ENCODE measurements at regions not wholly inside any gene's neighbourhood (a gene's known extent, or its start where the extent isn't known, plus 50 kb on each side); places are given as distances from the start of the nearest gene placed in this dataset.

GRCh38 chr14:98227000-98227726 is 1044.8 kb downstream of the BCL11B start:
- DNase-seq, result no peak

GRCh38 chr14:98227727-98228111 is 1044.3 kb downstream of the BCL11B start:
- DNase-seq, result no peak

GRCh38 chr14:98229656-98230366 is 1042.2 kb downstream of the BCL11B start:
- DNase-seq, result no peak

- no peak for DNase-seq
Measured at GRCh38 chr14:98230411-98230810, 1041.6 kb downstream of the BCL11B start.

- DNase-seq, result no peak
Measured at GRCh38 chr14:98231210-98231609, 1040.8 kb downstream of the BCL11B start.

- no peak for DNase-seq
Measured at GRCh38 chr14:98233656-98234055, 1038.3 kb downstream of the BCL11B start.

- no peak for DNase-seq
Measured at GRCh38 chr14:98234208-98234607, 1037.8 kb downstream of the BCL11B start.

- DNase-seq, result no peak
Measured at GRCh38 chr14:98236314-98236713, 1035.7 kb downstream of the BCL11B start.

- no peak for DNase-seq
Measured at GRCh38 chr14:98237939-98238338, 1034.1 kb downstream of the BCL11B start.

GRCh38 chr14:98240376-98240775 is 1031.6 kb downstream of the BCL11B start:
- no peak for DNase-seq

GRCh38 chr14:98242903-98243302 is 1029.1 kb downstream of the BCL11B start:
- DNase-seq, result no peak

GRCh38 chr14:98243332-98243731 is 1028.7 kb downstream of the BCL11B start:
- DNase-seq, result no peak

GRCh38 chr14:98244162-98244948 is 1027.6 kb downstream of the BCL11B start:
- DNase-seq, result no peak

GRCh38 chr14:98244966-98245569 is 1026.9 kb downstream of the BCL11B start:
- DNase-seq, result no peak

- DNase-seq, result no peak
Measured at GRCh38 chr14:98249057-98249456, 1022.9 kb downstream of the BCL11B start.

GRCh38 chr14:98249476-98249875 is 1022.5 kb downstream of the BCL11B start:
- DNase-seq, result no peak

GRCh38 chr14:98252820-98253219 is 1019.2 kb downstream of the BCL11B start:
- no peak for DNase-seq

- DNase-seq, result no peak
Measured at GRCh38 chr14:98259881-98260280, 1012.1 kb downstream of the BCL11B start.

- DNase-seq, result no peak
Measured at GRCh38 chr14:98262566-98262965, 1009.4 kb downstream of the BCL11B start.

- no peak for DNase-seq
Measured at GRCh38 chr14:98269533-98269932, 1002.5 kb downstream of the BCL11B start.

- DNase-seq, result no peak
Measured at GRCh38 chr14:98270201-98270600, 1001.8 kb downstream of the BCL11B start.

- DNase-seq, result no peak
Measured at GRCh38 chr14:98274596-98274995, 997.4 kb downstream of the BCL11B start.

- no peak for DNase-seq
Measured at GRCh38 chr14:98278800-98279199, 993.2 kb downstream of the BCL11B start.
